HepG2 (cell line): ENCODE measurements at regions not wholly inside any gene's neighbourhood (a gene's known extent, or its start where the extent isn't known, plus 50 kb on each side); places are given as distances from the start of the nearest gene placed in this dataset.

Source experiments
- ATAC-seq: fragments of 200-7000 bp; cut with Tn5 transposase; 3 replicates; pipeline ENCODE4 v1.9.1; 2020; ENCODE audit warnings: mild to moderate bottlenecking, moderate library complexity
- BruUV-seq: library from RNA; stranded (reverse); fragments of 400-500 nt; replicated peaks from 2 replicates; lab custom pipeline; 2021; lab: Mats Ljungman, UMichigan
- CTCF ChIA-PET: fragments of 300-600 bp; formaldehyde crosslinking; extraction: SDS; loops from one replicate; lab custom pipeline; 2021; ENCODE audit warnings: low total read pairs, inconsistent platforms, low intra/inter-chr PET ratio; lab: Yijun Ruan, JAX
- POLR2A ChIA-PET: fragments of 350-600 bp; sonication (Branson Sonifier 250); formaldehyde crosslinking; loops from one replicate; lab custom pipeline; 2020; ENCODE audit warnings: antibody characterized with exemption, inconsistent platforms; lab: Yijun Ruan, JAX
- DNase-seq: peaks from one replicate; pipeline ENCODE4 v3.0.0-alpha.2; 2015; ENCODE audit warnings: low spot score
- FAIRE-seq: peaks from 3 replicates; lab custom pipeline; 2011; peaks lifted over from hg19 to GRCh38; lab: Jason Lieb, UNC
- H2AFZ ChIP-seq: one replicate; pipeline ENCODE4 v1.6.1; 2011; ENCODE audit warnings: low read length, inconsistent platforms
- H3K27ac ChIP-seq: fragments of 300-600 bp; 3 replicates; pipeline ENCODE4 v1.8.0; 2011; ENCODE audit warnings: mixed run types, mild to moderate bottlenecking, mixed read lengths, low read length, inconsistent platforms; ENCODE audit not compliant: insufficient read depth; ENCODE audit errors: extremely low read length
- H3K27me3 ChIP-seq, 2 experiments: fragments of 200-600 bp in 1 of 2; 2 replicates in 1 of 2; 3 replicates in 1 of 2; pipeline versions ENCODE4 v1.6.0 to v1.8.0; 2011; ENCODE audit warnings: low read length in 2 of 2, mild to moderate bottlenecking in 2 of 2, moderate library complexity in 2 of 2, inconsistent platforms in 1 of 2; ENCODE audit not compliant: insufficient read depth in 2 of 2, control insufficient read depth in 1 of 2
- H3K36me3 ChIP-seq, 2 experiments: fragments of 200-600 bp in 1 of 2; replicated peaks in 1 of 2; 2 replicates in 1 of 2; 3 replicates in 1 of 2; pipeline versions ENCODE4 v1.5.1 to v1.8.0; 2011; ENCODE audit warnings: low read length in 2 of 2, inconsistent platforms in 1 of 2; ENCODE audit not compliant: insufficient read depth in 2 of 2, control insufficient read depth in 1 of 2
- H3K4me1 ChIP-seq: 2 replicates; pipeline ENCODE4 v1.5.1; 2012; ENCODE audit warnings: low read length, inconsistent platforms; ENCODE audit not compliant: insufficient read depth
- H3K4me2 ChIP-seq: 2 replicates; pipeline ENCODE4 v1.6.0; 2011; ENCODE audit warnings: low read depth, low read length, inconsistent platforms
- H3K4me3 ChIP-seq, 3 experiments: fragments of 200-600 bp in 1 of 3; sonication (generic), shearing (Covaris generic) in 1 of 3; replicated peaks in 1 of 3; 2 replicates each; pipeline ENCODE4 v1.5.1; 2011 to 2016; ENCODE audit warnings: low read length in 3 of 3, inconsistent platforms in 2 of 3, low read depth in 2 of 3, mild to moderate bottlenecking in 2 of 3, control low read depth in 1 of 3, mixed read lengths in 1 of 3; ENCODE audit not compliant: insufficient read depth in 1 of 3
- H3K79me2 ChIP-seq: one replicate; pipeline ENCODE4 v1.6.1; 2011; ENCODE audit warnings: low read length, inconsistent platforms; ENCODE audit not compliant: insufficient read depth
- H3K9ac ChIP-seq: 2 replicates; pipeline ENCODE4 v1.6.0; 2011; ENCODE audit warnings: mild to moderate bottlenecking, low read depth, low read length, inconsistent platforms; ENCODE audit not compliant: insufficient read depth
- H3K9me3 ChIP-seq: 2 replicates; pipeline ENCODE4 v1.5.1; 2012; ENCODE audit warnings: mild to moderate bottlenecking, low read length
- H4K20me1 ChIP-seq: 2 replicates; pipeline ENCODE4 v1.6.0; 2011; ENCODE audit warnings: inconsistent platforms, mild to moderate bottlenecking, low read length, moderate library complexity; ENCODE audit not compliant: insufficient read depth
- FOXK2 ChIP-seq: fragments of 450-650 bp; IDR thresholded peaks from 2 replicates; pipeline ENCODE4 v1.6.1; 2016
- HNF1A ChIP-seq, 2 experiments: sonication (generic) in 1 of 2; formaldehyde crosslinking in 1 of 2; IDR thresholded peaks; 2 replicates each; pipeline versions ENCODE4 v1.4.0 to v1.6.1; 2016 to 2020; ENCODE audit warnings: borderline replicate concordance in 1 of 2, low read depth in 1 of 2, mild to moderate bottlenecking in 1 of 2, missing genetic modification reagents in 1 of 2
- HNF1B ChIP-seq: sonication (generic); formaldehyde crosslinking; IDR thresholded peaks from 2 replicates; pipeline ENCODE4 v1.5.1; 2020; ENCODE audit warnings: mild to moderate bottlenecking, moderate library complexity, missing genetic modification reagents
- REPIN1 ChIP-seq: sonication (generic); formaldehyde crosslinking; IDR thresholded peaks from 2 replicates; pipeline ENCODE4 v1.8.0; 2022; ENCODE audit warnings: missing genetic modification reagents, low read depth, mild to moderate bottlenecking, borderline replicate concordance
- RNF219 ChIP-seq: sonication (generic); formaldehyde crosslinking; IDR thresholded peaks from 2 replicates; pipeline ENCODE4 v1.5.0; 2020; ENCODE audit warnings: mild to moderate bottlenecking, missing genetic modification reagents
- ZBTB20 ChIP-seq: sonication (generic); formaldehyde crosslinking; IDR thresholded peaks from 2 replicates; pipeline ENCODE4 v1.8.1; 2023; ENCODE audit warnings: missing genetic modification reagents, low read depth, mild to moderate bottlenecking, borderline replicate concordance
- ZNF331 ChIP-seq: sonication (generic); formaldehyde crosslinking; IDR thresholded peaks from 2 replicates; pipeline ENCODE4 v1.4.0; 2020; ENCODE audit warnings: missing genetic modification reagents
- ZNF7 ChIP-seq: IDR thresholded peaks from 2 replicates; pipeline ENCODE4 v1.6.1; 2016; ENCODE audit warnings: missing biosample characterization, missing genetic modification reagents
- ZNF740 ChIP-seq: sonication (generic); formaldehyde crosslinking; IDR thresholded peaks from 2 replicates; pipeline ENCODE4 v1.4.0; 2020; ENCODE audit warnings: missing genetic modification reagents
- WGBS: methylation state at CpG from one replicate; pipeline ENCODE4 v1.1.6; 2017; ENCODE audit warnings: low lambda C conversion rate; 5-methylcytosine and 5-hydroxymethylcytosine counted together
- in situ Hi-C: cut with HindIII; loops from 2 replicates; pipeline ENCODE4 v1.10.0; 2017; ENCODE audit warnings: low pct_unique_long_range_greater_than_20kb; ENCODE audit not compliant: extremely low pct_ligation_motif_present
- intact Hi-C: fragments of 100-400 bp; cut with micrococcal nuclease; formaldehyde crosslinking; loops from one replicate; pipeline ENCODE4 v1.10.0; 2022; ENCODE audit not compliant: unreplicated experiment

- TF ChIP-seq HNF1B = no peak
- no peak for TF ChIP-seq ZBTB20 (CRISPR knock-in tag)
- no peak for TF ChIP-seq HNF1A (IDR thresholded peaks at IDR 0.05; ENCODE audit: low read depth)
- no peak for TF ChIP-seq HNF1A (CRISPR knock-in tag; IDR thresholded peaks at IDR 0.05; ENCODE audit: borderline replicate concordance)
- no peak for TF ChIP-seq ZNF740 (CRISPR knock-in tag)
These were observed 184.2 kb downstream of the EFNB2 start (continued) for GRCh38 chr13:106351251-106351650.

GRCh38 chr13:106350208-106350607 is 185.3 kb downstream of the EFNB2 start:
- in situ Hi-C loops (no loop called here), intact Hi-C loops (no loop called here)
- WGBS = 7% methylated on average over 4 of the region's 4 CpGs
- BruUV-seq = no TSS peak
- Histone ChIP-seq H3K4me1 (no peaks in the 10 kb centered on the region), H3K79me2 (no peaks in the 10 kb centered on the region), H4K20me1 (no peaks in the 10 kb centered on the region), H3K27ac (no peak overlapping the region), H3K9me3 (no peaks in the 10 kb centered on the region), H2AFZ (no peak overlapping the region), H3K9ac (no peak overlapping the region), H3K4me3 (no peak overlapping the region), H3K27me3 (peaks cover 0 to 13% of the 10 kb centered on the region in 2 experiments; a peak in 2 of 5 replicates), H3K36me3 (no peaks in the 10 kb centered on the region), H3K4me2 (no peak overlapping the region)
- ChIA-PET POLR2A (no interaction called here), CTCF (no interaction called here)
- ATAC-seq (no peak), DNase-seq (no peak), FAIRE-seq (no peak)
- TF ChIP-seq ZNF331 (no peak), RNF219 (no peak), REPIN1 (CRISPR knock-in tag) (no peak), FOXK2 (no peak), ZNF7 (CRISPR knock-in tag) (no peak)
